ENCODE measurements at regions not wholly inside any gene's neighbourhood (a gene's known extent, or its start where the extent isn't known, plus 50 kb on each side); places are given as distances from the start of the nearest gene placed in this dataset.
"Not testable (repeated sequence)": the region's sequence is repeated elsewhere in the genome, so short reads cannot be mapped to it uniquely, and the experiment has no call there.

GRCh38 chr13:80152142-80152541, 188.8 kb downstream of the SPRY2 start:
- H3K9ac ChIP-seq (ENCODE audit: low read length); DNase-seq (ENCODE audit: low read depth, low spot score); H3K4me1 ChIP-seq (ENCODE audit: control insufficient read depth in 1 of 2, insufficient read depth in 2 of 2, low read length in 2 of 2); H3K79me2 ChIP-seq (ENCODE audit: insufficient read depth, low read length); H3K27ac ChIP-seq (ENCODE audit: low read depth, low read length); POLR2A ChIA-PET; H3K27me3 ChIP-seq (ENCODE audit: insufficient read depth, low read length); H3K9me2 ChIP-seq (ENCODE audit: insufficient read depth); H3K4me2 ChIP-seq (ENCODE audit: low read length); CTCF ChIA-PET; intact Hi-C loops (cut with micrococcal nuclease); H2AFZ ChIP-seq (ENCODE audit: low read depth, low read length, poor library complexity, severe bottlenecking); RAD21 ChIA-PET (ENCODE audit: low non-redundant PET in 1 of 2, low total read pairs in 2 of 2, uncharacterized antibody in 2 of 2, unreplicated experiment in 2 of 2); H3K4me3 ChIP-seq (replicated peaks in 1 of 2; ENCODE audit: low read depth in 1 of 2, low read length in 2 of 2); H3K9me3 ChIP-seq (ENCODE audit: control insufficient read depth in 1 of 2, insufficient read depth in 1 of 2, low read depth in 1 of 2, low read length in 2 of 2); H4K20me1 ChIP-seq (ENCODE audit: insufficient read depth); ATAC-seq; H3K36me3 ChIP-seq (ENCODE audit: control insufficient read depth in 1 of 2, insufficient read depth in 2 of 2, low read length in 2 of 2); BruUV-seq (replicated peaks): not testable (repeated sequence)

GRCh38 chr13:80151016-80151415, 189.9 kb downstream of the SPRY2 start:
- Histone ChIP-seq H3K36me3 (ENCODE audit: control insufficient read depth in 1 of 2, insufficient read depth in 2 of 2, low read length in 2 of 2) (no peaks in the 10 kb centered on the region), H3K9me3 (ENCODE audit: control insufficient read depth in 1 of 2, insufficient read depth in 1 of 2, low read depth in 1 of 2, low read length in 2 of 2) (no peaks in the 10 kb centered on the region), H3K9ac (ENCODE audit: low read length) (no peak overlapping the region), H3K4me1 (ENCODE audit: control insufficient read depth in 1 of 2, insufficient read depth in 2 of 2, low read length in 2 of 2) (no peaks in the 10 kb centered on the region), H3K4me3 (replicated peaks in 1 of 2; ENCODE audit: low read depth in 1 of 2, low read length in 2 of 2) (no peak overlapping the region), H3K4me2 (ENCODE audit: low read length) (no peak overlapping the region), H3K27me3 (ENCODE audit: insufficient read depth, low read length) (no peaks in the 10 kb centered on the region), H2AFZ (ENCODE audit: low read depth, low read length, poor library complexity, severe bottlenecking) (no peak overlapping the region), H4K20me1 (ENCODE audit: insufficient read depth) (no peaks in the 10 kb centered on the region), H3K79me2 (ENCODE audit: insufficient read depth, low read length) (no peaks in the 10 kb centered on the region), H3K27ac (ENCODE audit: low read depth, low read length) (no peak overlapping the region), H3K9me2 (ENCODE audit: insufficient read depth) (no peaks in the 10 kb centered on the region)
- no peak for DNase-seq (ENCODE audit: low read depth, low spot score)
- no peak for ATAC-seq
- ChIA-PET POLR2A (no interaction called here), CTCF (no interaction called here), RAD21 (ENCODE audit: low non-redundant PET in 1 of 2, low total read pairs in 2 of 2, uncharacterized antibody in 2 of 2, unreplicated experiment in 2 of 2) (no interaction called here)
- BruUV-seq (replicated peaks): no TSS peak
- TF ChIP-seq FOSL1 (IDR thresholded peaks at IDR 0.05; ENCODE audit: low read depth): no peak
- TF ChIP-seq EZH2phosphoT487 (IDR thresholded peaks at IDR 0.05; ENCODE audit: borderline replicate concordance): no peak
- TF ChIP-seq ZBTB33 (IDR thresholded peaks at IDR 0.05; ENCODE audit: extremely low read depth, insufficient replicate concordance, low read length): no peak
- TF ChIP-seq CEBPB (IDR thresholded peaks at IDR 0.05; ENCODE audit: low read depth): no peak
- TF ChIP-seq RAD21 (IDR thresholded peaks at IDR 0.05; ENCODE audit: low read depth): no peak
- TF ChIP-seq CBX3 (IDR thresholded peaks at IDR 0.05; ENCODE audit: low read depth): no peak
- TF ChIP-seq ZNF274 (IDR thresholded peaks at IDR 0.05; ENCODE audit: low read depth, low read length): no peak
- no peak for TF ChIP-seq SIN3A (IDR thresholded peaks at IDR 0.05; ENCODE audit: low read depth)
- no peak for TF ChIP-seq JUND (IDR thresholded peaks at IDR 0.05)
- TF ChIP-seq ATF3 (IDR thresholded peaks at IDR 0.05): no peak
- TF ChIP-seq EZH2 (IDR thresholded peaks at IDR 0.05): no peak
- TF ChIP-seq CTCF (IDR thresholded peaks at IDR 0.05 in 2 of 3, conservative IDR thresholded peaks at IDR 0.05 in 1 of 3; ENCODE audit: borderline replicate concordance in 1 of 3, insufficient read depth in 1 of 3, low read depth in 2 of 3, low read length in 2 of 3): no peak
- intact Hi-C loops (cut with micrococcal nuclease): no loop called here
